SK-N-MC (cell line): ENCODE measurements at regions not wholly inside any gene's neighbourhood (a gene's known extent, or its start where the extent isn't known, plus 50 kb on each side); places are given as distances from the start of the nearest gene placed in this dataset.

Experiments used
- EZH2 ChIP-seq: fragments of 200-600 bp; sonication (generic); IDR thresholded peaks from one replicate; pipeline ENCODE4 v1.6.1; 2017; ENCODE audit warnings: antibody characterized with exemption
- FOXP2 ChIP-seq: optimal IDR thresholded peaks from 2 replicates; pipeline ENCODE3; 2011; ENCODE audit warnings: mild to moderate bottlenecking, moderate library complexity; ENCODE audit not compliant: insufficient read depth; ENCODE audit errors: extremely low read length, control extremely low read depth
- POLR2AphosphoS5 ChIP-seq: IDR thresholded peaks from 2 replicates; pipeline ENCODE4 v1.6.1; 2012; ENCODE audit warnings: mild to moderate bottlenecking, low read depth, low read length, borderline replicate concordance

GRCh38 chr4:89573656-89574055 is 263.3 kb downstream of the SNCA start:
- no peak for TF ChIP-seq EZH2
- TF ChIP-seq POLR2AphosphoS5: no peak
- TF ChIP-seq FOXP2: no peak
